Fibroblast of upper back skin (primary cell): ENCODE measurements at regions not wholly inside any gene's neighbourhood (a gene's known extent, or its start where the extent isn't known, plus 50 kb on each side); places are given as distances from the start of the nearest gene placed in this dataset.
"Not testable (repeated sequence)": the region's sequence is repeated elsewhere in the genome, so short reads cannot be mapped to it uniquely, and the experiment has no call there.

ENCODE experiments used
- DNase-seq: peaks from one replicate; pipeline ENCODE4 v3.0.0-alpha.2; 2013

- peak; percentile 64 for DNase-seq
These were observed 86.2 kb downstream of the PSAT1 start for GRCh38 chr9:78383130-78383529.

- no peak for DNase-seq
These were observed 89.4 kb downstream of the PSAT1 start for GRCh38 chr9:78386348-78386747.

- no peak for DNase-seq
These were observed 89.8 kb downstream of the PSAT1 start for GRCh38 chr9:78386773-78387172.

GRCh38 chr9:78393340-78393739, 96.4 kb downstream of the PSAT1 start:
- DNase-seq = no peak

GRCh38 chr9:78393932-78394331, 97.0 kb downstream of the PSAT1 start:
- no peak for DNase-seq

- no peak for DNase-seq
These were observed 99.2 kb downstream of the PSAT1 start for GRCh38 chr9:78396087-78396486.

- DNase-seq = no peak
These were observed 100.1 kb downstream of the PSAT1 start for GRCh38 chr9:78397045-78397444.

GRCh38 chr9:78397454-78397853, 100.5 kb downstream of the PSAT1 start:
- no peak for DNase-seq

- no peak for DNase-seq
These were observed 102.2 kb downstream of the PSAT1 start for GRCh38 chr9:78399153-78399552.

GRCh38 chr9:78400496-78400895, 103.6 kb downstream of the PSAT1 start:
- DNase-seq = no peak

- DNase-seq = no peak
These were observed 108.5 kb downstream of the PSAT1 start for GRCh38 chr9:78405461-78405860.

- DNase-seq = peak; percentile 60
These were observed 109.2 kb downstream of the PSAT1 start for GRCh38 chr9:78406146-78406545.

GRCh38 chr9:78406933-78407332, 110.0 kb downstream of the PSAT1 start:
- DNase-seq = no peak

- DNase-seq = peak; percentile 22
These were observed 110.8 kb downstream of the PSAT1 start for GRCh38 chr9:78407636-78408312.

GRCh38 chr9:78408388-78408787, 111.5 kb downstream of the PSAT1 start:
- no peak for DNase-seq

- not testable (repeated sequence) for DNase-seq
These were observed 113.1 kb downstream of the PSAT1 start for GRCh38 chr9:78409928-78410510.

- no peak for DNase-seq
These were observed 125.4 kb downstream of the PSAT1 start for GRCh38 chr9:78422309-78422708.

GRCh38 chr9:78424299-78424698, 127.4 kb downstream of the PSAT1 start:
- DNase-seq = no peak

GRCh38 chr9:78428640-78429039, 131.7 kb downstream of the PSAT1 start:
- DNase-seq = no peak

GRCh38 chr9:78430387-78430786, 133.5 kb downstream of the PSAT1 start:
- DNase-seq = no peak

GRCh38 chr9:78431039-78431438, 134.1 kb downstream of the PSAT1 start:
- not testable (repeated sequence) for DNase-seq

- DNase-seq = no peak
These were observed 139.9 kb downstream of the PSAT1 start for GRCh38 chr9:78436873-78437272.

- DNase-seq = peak; percentile 55
These were observed 140.4 kb downstream of the PSAT1 start for GRCh38 chr9:78437296-78437695.

- no peak for DNase-seq
These were observed 140.9 kb downstream of the PSAT1 start for GRCh38 chr9:78437806-78438205.

- DNase-seq = no peak
These were observed 141.3 kb downstream of the PSAT1 start for GRCh38 chr9:78438211-78438610.
